Glomerular endothelial cell (primary cell): ENCODE measurements at regions not wholly inside any gene's neighbourhood (a gene's known extent, or its start where the extent isn't known, plus 50 kb on each side); places are given as distances from the start of the nearest gene placed in this dataset.

Experiments
- DNase-seq: peaks from one replicate; pipeline ENCODE4 v3.0.0-alpha.2; 2011; ENCODE audit warnings: low read depth, low spot score; ENCODE audit errors: extremely low read depth

GRCh38 chr2:118791483-118791882, 56.0 kb downstream of the EN1 start:
- no peak for DNase-seq

- DNase-seq = no peak
These were observed 60.7 kb downstream of the EN1 start for GRCh38 chr2:118786746-118787145.

- DNase-seq = no peak
These were observed 62.6 kb downstream of the EN1 start for GRCh38 chr2:118784860-118785259.

GRCh38 chr2:118779362-118779761, 68.1 kb downstream of the EN1 start:
- no peak for DNase-seq

- no peak for DNase-seq
These were observed 72.9 kb downstream of the EN1 start for GRCh38 chr2:118774458-118775133.

GRCh38 chr2:118773826-118774225, 73.6 kb downstream of the EN1 start:
- DNase-seq = no peak

- DNase-seq = no peak
These were observed 74.8 kb downstream of the EN1 start for GRCh38 chr2:118772487-118773200.

GRCh38 chr2:118769707-118770400, 77.6 kb downstream of the EN1 start:
- DNase-seq = no peak

GRCh38 chr2:118766871-118767270, 80.6 kb downstream of the EN1 start:
- DNase-seq = no peak

GRCh38 chr2:118764855-118765254, 82.6 kb downstream of the EN1 start:
- no peak for DNase-seq

GRCh38 chr2:118763797-118764196, 83.7 kb downstream of the EN1 start:
- DNase-seq = no peak

- no peak for DNase-seq
These were observed 85.2 kb downstream of the EN1 start for GRCh38 chr2:118762290-118762689.

- no peak for DNase-seq
These were observed 85.7 kb downstream of the EN1 start for GRCh38 chr2:118761771-118762170.

- DNase-seq = no peak
These were observed 91.5 kb downstream of the EN1 start for GRCh38 chr2:118755901-118756300.

- DNase-seq = no peak
These were observed 92.1 kb downstream of the EN1 start for GRCh38 chr2:118755384-118755783.

- no peak for DNase-seq
These were observed 94.6 kb downstream of the EN1 start for GRCh38 chr2:118752762-118753429.

- DNase-seq = no peak
These were observed 96.4 kb downstream of the EN1 start for GRCh38 chr2:118750959-118751565.

- DNase-seq = no peak
These were observed 99.1 kb downstream of the EN1 start for GRCh38 chr2:118748245-118748885.

- no peak for DNase-seq
These were observed 99.8 kb downstream of the EN1 start for GRCh38 chr2:118747637-118748036.

GRCh38 chr2:118747066-118747465, 100.4 kb downstream of the EN1 start:
- no peak for DNase-seq
